PFSK-1 (cell line): ENCODE measurements at regions not wholly inside any gene's neighbourhood (a gene's known extent, or its start where the extent isn't known, plus 50 kb on each side); places are given as distances from the start of the nearest gene placed in this dataset.

Experiments used
- POLR2AphosphoS5 ChIP-seq: IDR thresholded peaks from 2 replicates; pipeline ENCODE4 v1.6.1; 2012; ENCODE audit warnings: low read depth, mild to moderate bottlenecking, control low read depth, low read length, moderate library complexity
- REST ChIP-seq, 2 experiments: IDR thresholded peaks; 2 replicates each; pipeline versions ENCODE4 v1.6.1 to v1.8.0; 2011 to 2012; ENCODE audit warnings: low read depth in 2 of 2, low read length in 2 of 2, control low read depth in 1 of 2, inconsistent platforms in 1 of 2, mild to moderate bottlenecking in 1 of 2, moderate library complexity in 1 of 2; ENCODE audit not compliant: insufficient read depth in 1 of 2
- SIN3A ChIP-seq: IDR thresholded peaks from 2 replicates; pipeline ENCODE4 v1.6.1; 2012; ENCODE audit warnings: mild to moderate bottlenecking, low read length, moderate library complexity, borderline replicate concordance; ENCODE audit not compliant: insufficient read depth
- TAF1 ChIP-seq: IDR thresholded peaks from 2 replicates; pipeline ENCODE4 v1.6.1; 2012; ENCODE audit warnings: low read length, control low read depth, borderline replicate concordance; ENCODE audit not compliant: insufficient read depth

- no peak for TF ChIP-seq POLR2AphosphoS5
- no peak for TF ChIP-seq TAF1
- TF ChIP-seq REST (IDR thresholded peaks at IDR 0.05; ENCODE audit: insufficient read depth in 1 of 2, low read depth in 2 of 2, low read length in 2 of 2), result no peak
- no peak for TF ChIP-seq SIN3A
These were observed 126.8 kb upstream of the RAG2 start for GRCh38 chr11:36724742-36725385.
